Loucy (cell line): ENCODE measurements at regions not wholly inside any gene's neighbourhood (a gene's known extent, or its start where the extent isn't known, plus 50 kb on each side); places are given as distances from the start of the nearest gene placed in this dataset.

Experiments used
- H2AFZ ChIP-seq: fragments of 200-600 bp; sonication (generic); 2 replicates; pipeline ENCODE4 v1.6.0; 2016; ENCODE audit warnings: antibody characterized with exemption, mild to moderate bottlenecking, low read length, moderate library complexity
- H3F3A ChIP-seq: fragments of 200-600 bp; 2 replicates; pipeline ENCODE4 v1.6.0; 2016; ENCODE audit warnings: antibody characterized with exemption, low read depth, mild to moderate bottlenecking
- H3K27me3 ChIP-seq: fragments of 200-600 bp; sonication (generic); 2 replicates; pipeline ENCODE4 v1.6.1; 2014; ENCODE audit warnings: low read length, mild to moderate bottlenecking; ENCODE audit not compliant: insufficient read depth, poor library complexity, severe bottlenecking
- H3K36me3 ChIP-seq: fragments of 200-600 bp; sonication (generic); 2 replicates; pipeline ENCODE4 v1.6.1; 2016; ENCODE audit warnings: low read length; ENCODE audit not compliant: insufficient read depth
- H3K4me1 ChIP-seq: fragments of 200-600 bp; sonication (generic); 2 replicates; pipeline ENCODE4 v1.5.1; 2014; ENCODE audit warnings: low read length, mild to moderate bottlenecking; ENCODE audit not compliant: insufficient read depth, poor library complexity, severe bottlenecking
- H3K4me2 ChIP-seq: fragments of 200-600 bp; sonication (generic); 2 replicates; pipeline ENCODE4 v1.6.0; 2014; ENCODE audit warnings: antibody characterized with exemption, low read length, low read depth, mild to moderate bottlenecking; ENCODE audit not compliant: poor library complexity, severe bottlenecking
- H3K4me3 ChIP-seq: fragments of 200-600 bp; sonication (generic); 2 replicates; pipeline ENCODE4 v1.5.1; 2014; ENCODE audit warnings: low read length, mild to moderate bottlenecking, mixed read lengths; ENCODE audit not compliant: poor library complexity, severe bottlenecking
- H3K79me2 ChIP-seq: fragments of 200-600 bp; sonication (generic); 2 replicates; pipeline ENCODE4 v1.6.1; 2014; ENCODE audit warnings: low read length; ENCODE audit not compliant: insufficient read depth
- H3K9ac ChIP-seq: fragments of 200-600 bp; sonication (generic); 2 replicates; pipeline ENCODE4 v1.6.0; 2014; ENCODE audit warnings: mild to moderate bottlenecking, low read depth, low read length, moderate library complexity; ENCODE audit not compliant: poor library complexity, severe bottlenecking
- H3K9me2 ChIP-seq: fragments of 200-600 bp; sonication (generic); replicated peaks from 2 replicates; pipeline ENCODE4 v1.6.1; 2016; ENCODE audit warnings: low read depth, low read length, mixed read lengths
- H3K9me3 ChIP-seq: fragments of 200-600 bp; sonication (generic); 2 replicates; pipeline ENCODE4 v1.6.1; 2014; ENCODE audit warnings: mild to moderate bottlenecking, antibody characterized with exemption, low read length, low read depth; ENCODE audit not compliant: insufficient read depth
- H4K20me1 ChIP-seq: fragments of 200-600 bp; sonication (generic); 2 replicates; pipeline ENCODE4 v1.6.0; 2014; ENCODE audit warnings: antibody characterized with exemption, low read length, mild to moderate bottlenecking; ENCODE audit not compliant: insufficient read depth, poor library complexity, severe bottlenecking
- CTCF ChIP-seq: fragments of 200-600 bp; sonication (generic); conservative IDR thresholded peaks from 2 replicates; pipeline ENCODE4 v1.5.1; 2014; ENCODE audit warnings: mild to moderate bottlenecking, antibody characterized with exemption, low read length
- EZH2phosphoT487 ChIP-seq: fragments of 200-600 bp; IDR thresholded peaks from 2 replicates; pipeline ENCODE4 v1.6.1; 2018; ENCODE audit warnings: antibody characterized with exemption, mild to moderate bottlenecking, moderate library complexity, borderline replicate concordance

- H3K79me2 ChIP-seq = no peaks in the 10 kb centered on the region
- H3K9me3 ChIP-seq = no peaks in the 10 kb centered on the region
- H3K36me3 ChIP-seq = no peaks in the 10 kb centered on the region
- H3K27me3 ChIP-seq = no peaks in the 10 kb centered on the region
- no peaks in the 10 kb centered on the region for H3F3A ChIP-seq
- H3K4me1 ChIP-seq = peaks cover 6% of the 10 kb centered on the region
- no peak overlapping the region for H2AFZ ChIP-seq
- H3K9me2 ChIP-seq = no peaks in the 10 kb centered on the region
- no peak overlapping the region for H3K4me3 ChIP-seq
- no peak overlapping the region for H3K9ac ChIP-seq
- no peaks in the 10 kb centered on the region for H4K20me1 ChIP-seq
- H3K4me2 ChIP-seq = no peak overlapping the region
- TF ChIP-seq CTCF (no peak), EZH2phosphoT487 (no peak)
These were observed 86.0 kb upstream of the CLINT1 start for GRCh38 chr5:157944938-157945337.

GRCh38 chr5:157944077-157944633, 85.2 kb upstream of the CLINT1 start:
- H3K4me2 ChIP-seq = no peak overlapping the region
- no peaks in the 10 kb centered on the region for H3F3A ChIP-seq
- H3K36me3 ChIP-seq = no peaks in the 10 kb centered on the region
- H3K9me2 ChIP-seq = no peaks in the 10 kb centered on the region
- H3K4me1 ChIP-seq = peaks cover 6% of the 10 kb centered on the region
- TF ChIP-seq CTCF = no peak
- TF ChIP-seq EZH2phosphoT487 = no peak
- H3K79me2 ChIP-seq = no peaks in the 10 kb centered on the region
- no peak overlapping the region for H2AFZ ChIP-seq
- no peaks in the 10 kb centered on the region for H3K27me3 ChIP-seq
- H4K20me1 ChIP-seq = no peaks in the 10 kb centered on the region
- H3K9me3 ChIP-seq = no peaks in the 10 kb centered on the region
- H3K9ac ChIP-seq = no peak overlapping the region
- no peak overlapping the region for H3K4me3 ChIP-seq

- no peak overlapping the region for H3K9ac ChIP-seq
- no peak overlapping the region for H2AFZ ChIP-seq
- no peaks in the 10 kb centered on the region for H4K20me1 ChIP-seq
- H3K9me2 ChIP-seq = no peaks in the 10 kb centered on the region
- H3K79me2 ChIP-seq = no peaks in the 10 kb centered on the region
- H3K36me3 ChIP-seq = no peaks in the 10 kb centered on the region
- no peak for TF ChIP-seq CTCF
- no peak for TF ChIP-seq EZH2phosphoT487
- H3K4me3 ChIP-seq = no peak overlapping the region
- no peaks in the 10 kb centered on the region for H3K9me3 ChIP-seq
- no peaks in the 10 kb centered on the region for H3F3A ChIP-seq
- no peaks in the 10 kb centered on the region for H3K4me1 ChIP-seq
- H3K4me2 ChIP-seq = no peak overlapping the region
- no peaks in the 10 kb centered on the region for H3K27me3 ChIP-seq
These were observed 83.7 kb upstream of the CLINT1 start for GRCh38 chr5:157942595-157942994.
